Lower lobe of right lung (tissue), 2 donors: ENCODE measurements at regions not wholly inside any gene's neighbourhood (a gene's known extent, or its start where the extent isn't known, plus 50 kb on each side); places are given as distances from the start of the nearest gene placed in this dataset.

Experiments
- ATAC-seq, 2 donors: fragments of 200-7000 bp; cut with Tn5 transposase; one replicate each; pipeline ENCODE4 v1.9.1; 2020 to 2022; ENCODE audit warnings: mild to moderate bottlenecking in 2 of 2, moderate library complexity in 2 of 2
- DNase-seq: peaks from one replicate; pipeline ENCODE4 v3.0.0-alpha.2; 2020
- H3K27ac ChIP-seq: fragments of 200-600 bp; one replicate; pipeline ENCODE4 v1.8.0; 2022
- H3K27me3 ChIP-seq: fragments of 200-600 bp; one replicate; pipeline ENCODE4 v1.8.0; 2022; ENCODE audit warnings: low read depth
- H3K36me3 ChIP-seq: fragments of 200-600 bp; one replicate; pipeline ENCODE4 v1.8.0; 2022; ENCODE audit warnings: mild to moderate bottlenecking
- H3K4me1 ChIP-seq: fragments of 200-600 bp; one replicate; pipeline ENCODE4 v1.8.0; 2022
- H3K4me3 ChIP-seq: fragments of 200-600 bp; one replicate; pipeline ENCODE4 v1.8.0; 2022; ENCODE audit warnings: mild to moderate bottlenecking
- H3K9me3 ChIP-seq: fragments of 200-600 bp; one replicate; pipeline ENCODE4 v1.8.0; 2022
- intact Hi-C: fragments of 100-400 bp; cut with DNase I; formaldehyde crosslinking; loops from one replicate; pipeline ENCODE4 v1.11.0; 2022
- TF ChIP-seq, protein P1 (sequence below): fragments of 200-600 bp; IDR thresholded peaks from one replicate; pipeline ENCODE4 v1.8.0; 2022; ENCODE audit warnings: antibody characterized with exemption, mild to moderate bottlenecking
- donor health status: DM: no; HTN: yes; CAD: no; lungs with severe emphysema.

DNA sequence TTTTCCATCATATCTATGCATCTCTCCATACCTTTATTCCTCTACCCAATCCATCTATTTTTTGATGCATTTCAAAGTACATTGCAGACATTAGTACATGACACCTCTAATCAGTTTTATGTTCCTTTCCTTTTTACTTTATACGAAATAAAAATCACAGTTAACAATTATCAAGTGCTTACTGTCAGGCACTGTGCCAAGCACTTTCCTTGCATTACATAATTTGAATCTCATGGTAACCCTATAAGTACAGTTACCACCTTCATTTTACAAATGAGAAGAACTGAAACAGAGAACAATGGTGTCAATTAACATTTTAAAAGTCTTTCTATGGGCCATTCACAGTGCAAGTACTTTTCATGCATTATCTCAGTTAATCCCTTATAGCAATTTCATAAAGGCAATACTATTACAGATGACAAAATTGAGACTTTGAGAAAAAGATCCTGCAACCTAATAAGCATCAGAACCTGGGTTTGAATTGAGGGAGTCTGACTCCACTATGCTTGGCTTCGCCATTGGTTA, 544.4 kb upstream of the TNP1 start:
- H3K9me3 ChIP-seq: no peaks in the 10 kb centered on the region

DNA sequence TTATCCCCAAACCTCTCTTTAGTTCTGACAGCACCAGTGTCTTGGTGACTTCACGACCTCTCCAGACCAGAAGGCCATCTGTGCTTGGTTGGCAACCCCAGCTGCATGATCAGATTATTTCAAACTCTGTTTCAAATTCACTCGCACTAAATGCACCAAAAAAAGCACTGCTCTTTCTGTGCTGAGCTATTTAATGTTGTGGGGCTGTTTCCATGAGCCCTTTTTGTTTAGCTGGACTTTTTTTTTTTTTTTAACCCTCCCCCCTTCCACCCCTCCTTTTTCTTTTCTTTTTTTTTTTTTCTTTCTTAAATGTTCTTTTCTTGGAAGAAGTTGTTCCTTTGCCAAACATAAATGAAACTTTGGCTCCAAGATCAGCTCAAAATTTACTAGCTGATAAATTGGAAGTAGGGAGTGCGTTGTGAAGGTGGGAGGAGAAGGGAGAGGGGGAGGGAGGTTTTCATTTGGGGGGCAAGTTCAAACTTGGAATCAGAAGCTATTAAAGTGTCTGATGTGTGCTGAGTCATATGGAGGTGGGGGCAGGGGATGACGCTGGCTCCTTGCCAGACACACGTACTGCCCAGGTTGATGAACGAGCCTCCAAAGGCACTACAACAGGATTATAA, 543.0 kb upstream of the TNP1 start:
- TF ChIP-seq, protein P1, sequence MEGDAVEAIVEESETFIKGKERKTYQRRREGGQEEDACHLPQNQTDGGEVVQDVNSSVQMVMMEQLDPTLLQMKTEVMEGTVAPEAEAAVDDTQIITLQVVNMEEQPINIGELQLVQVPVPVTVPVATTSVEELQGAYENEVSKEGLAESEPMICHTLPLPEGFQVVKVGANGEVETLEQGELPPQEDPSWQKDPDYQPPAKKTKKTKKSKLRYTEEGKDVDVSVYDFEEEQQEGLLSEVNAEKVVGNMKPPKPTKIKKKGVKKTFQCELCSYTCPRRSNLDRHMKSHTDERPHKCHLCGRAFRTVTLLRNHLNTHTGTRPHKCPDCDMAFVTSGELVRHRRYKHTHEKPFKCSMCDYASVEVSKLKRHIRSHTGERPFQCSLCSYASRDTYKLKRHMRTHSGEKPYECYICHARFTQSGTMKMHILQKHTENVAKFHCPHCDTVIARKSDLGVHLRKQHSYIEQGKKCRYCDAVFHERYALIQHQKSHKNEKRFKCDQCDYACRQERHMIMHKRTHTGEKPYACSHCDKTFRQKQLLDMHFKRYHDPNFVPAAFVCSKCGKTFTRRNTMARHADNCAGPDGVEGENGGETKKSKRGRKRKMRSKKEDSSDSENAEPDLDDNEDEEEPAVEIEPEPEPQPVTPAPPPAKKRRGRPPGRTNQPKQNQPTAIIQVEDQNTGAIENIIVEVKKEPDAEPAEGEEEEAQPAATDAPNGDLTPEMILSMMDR: no peak
- Histone ChIP-seq H3K4me3 (no peak overlapping the region), H3K36me3 (no peaks in the 10 kb centered on the region), H3K27ac (no peak overlapping the region), H3K27me3 (no peaks in the 10 kb centered on the region), H3K9me3 (no peaks in the 10 kb centered on the region), H3K4me1 (no peaks in the 10 kb centered on the region)
- intact Hi-C loops: no loop called here
- DNase-seq: no peak
- no peak for ATAC-seq

More for the DNA sequence above, 544.4 kb upstream of the TNP1 start:
- no peak overlapping the region for H3K27ac ChIP-seq
- intact Hi-C loops: no loop called here
- TF ChIP-seq, protein P1: no peak
- no peaks in the 10 kb centered on the region for H3K36me3 ChIP-seq
- H3K27me3 ChIP-seq: no peaks in the 10 kb centered on the region
- no peaks in the 10 kb centered on the region for H3K4me1 ChIP-seq
- no peak overlapping the region for H3K4me3 ChIP-seq
- no peak for DNase-seq
- no peak for ATAC-seq

DNA sequence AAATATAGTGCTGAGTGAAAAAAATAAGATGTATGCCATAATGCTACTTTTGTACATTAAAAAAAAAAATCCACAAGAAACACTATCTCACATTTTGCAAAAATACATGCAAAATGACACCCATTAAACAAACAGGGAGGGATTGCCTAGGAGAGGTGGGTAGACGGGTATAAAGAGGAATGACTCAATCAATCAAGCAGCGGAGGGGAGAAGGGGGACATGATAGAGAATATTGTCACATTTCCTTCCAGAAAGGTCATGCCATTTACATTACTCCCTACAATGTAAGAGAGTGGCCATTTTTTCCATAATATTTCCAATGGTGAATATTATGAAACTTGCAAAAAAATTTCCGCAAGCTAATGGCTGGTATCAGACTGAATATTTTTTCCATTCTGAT, 542.3 kb upstream of the TNP1 start:
- Histone ChIP-seq H3K27me3 (no peaks in the 10 kb centered on the region), H3K27ac (no peak overlapping the region), H3K9me3 (no peaks in the 10 kb centered on the region), H3K4me3 (no peak overlapping the region), H3K36me3 (no peaks in the 10 kb centered on the region), H3K4me1 (no peaks in the 10 kb centered on the region)
- intact Hi-C loops: no loop called here
- DNase-seq: no peak
- TF ChIP-seq, protein P1: no peak
- ATAC-seq: no peak

DNA sequence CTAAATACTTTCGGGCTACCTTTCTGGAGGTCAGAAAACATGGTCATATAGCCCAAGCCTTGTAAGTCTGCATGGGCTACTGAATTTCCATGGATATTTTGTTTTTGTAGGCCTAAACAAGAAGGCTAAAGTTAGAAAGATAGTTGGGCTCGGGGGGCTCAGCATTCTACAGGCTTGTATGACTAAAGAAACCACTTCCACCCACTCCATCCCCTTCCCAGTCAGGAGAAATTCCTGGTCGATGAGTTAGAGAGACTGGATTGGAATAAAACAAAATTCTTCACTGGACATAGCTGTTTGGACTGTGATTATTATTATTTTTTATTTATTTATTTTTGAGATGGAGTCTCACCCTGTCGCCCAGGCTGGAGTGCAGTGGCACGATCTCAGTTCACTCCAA, 539.4 kb upstream of the TNP1 start:
- intact Hi-C loops: no loop called here

DNA sequence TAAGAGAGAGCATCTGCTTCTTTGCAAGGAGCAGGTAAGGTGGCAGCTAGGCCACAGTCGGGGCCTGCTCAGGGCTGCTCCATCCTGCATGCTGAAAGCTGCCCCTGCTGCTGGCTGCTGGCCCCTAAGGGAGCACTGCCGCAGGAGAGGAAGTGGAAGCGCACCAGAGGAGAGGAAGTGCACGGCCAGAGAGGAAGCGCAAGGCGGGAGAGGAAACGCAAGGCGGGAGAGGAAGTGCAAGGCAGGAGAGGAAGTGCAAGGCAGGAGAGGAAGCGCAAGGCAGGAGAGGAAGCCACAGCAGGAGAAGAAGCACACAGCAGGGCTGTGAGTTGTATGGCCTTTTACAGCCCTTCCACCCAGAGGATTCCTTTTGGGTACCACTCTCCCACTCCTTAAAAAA, 539.0 kb upstream of the TNP1 start:
- H3K36me3 ChIP-seq: no peaks in the 10 kb centered on the region
- TF ChIP-seq, protein P1: no peak
- H3K4me1 ChIP-seq: no peaks in the 10 kb centered on the region
- H3K27ac ChIP-seq: no peak overlapping the region
- no peak for DNase-seq
- ATAC-seq: peak in 1 of 2 donors; percentile 40
- H3K9me3 ChIP-seq: no peaks in the 10 kb centered on the region
- no peak overlapping the region for H3K4me3 ChIP-seq
- H3K27me3 ChIP-seq: no peaks in the 10 kb centered on the region
- intact Hi-C loops: no loop called here

More for the DNA sequence above, 539.4 kb upstream of the TNP1 start:
- TF ChIP-seq, protein P1: no peak
- Histone ChIP-seq H3K9me3 (no peaks in the 10 kb centered on the region), H3K4me1 (no peaks in the 10 kb centered on the region), H3K27me3 (no peaks in the 10 kb centered on the region), H3K27ac (no peak overlapping the region), H3K4me3 (no peak overlapping the region), H3K36me3 (no peaks in the 10 kb centered on the region)
- no peak for ATAC-seq
- no peak for DNase-seq
